ENCODE measurements at regions not wholly inside any gene's neighbourhood (a gene's known extent, or its start where the extent isn't known, plus 50 kb on each side); places are given as distances from the start of the nearest gene placed in this dataset.

- H3K36me3 ChIP-seq: no peaks in the 10 kb centered on the region
- no peaks in the 10 kb centered on the region for H3K27me3 ChIP-seq
- H3K4me3 ChIP-seq (replicated peaks in 1 of 3): no peak overlapping the region
- intact Hi-C loops (cut with DNase I): no loop called here
- TF ChIP-seq POLR2A (IDR thresholded peaks at IDR 0.05) (no peak), CTCF (IDR thresholded peaks at IDR 0.05) (no peak)
- H3K27ac ChIP-seq: no peak overlapping the region
- WGBS, 2 donors: 87 to 89% methylated on average over 5 of the region's 5 CpGs
- no peak for DNase-seq
- no peaks in the 10 kb centered on the region for H3K4me1 ChIP-seq
- H3K9me3 ChIP-seq: no peaks in the 10 kb centered on the region
Measured at GRCh38 chr16:86171329-86171728, 272.4 kb downstream of the IRF8 start.

GRCh38 chr16:86175816-86176215 is 276.9 kb downstream of the IRF8 start:
- H3K4me1 ChIP-seq: no peaks in the 10 kb centered on the region
- intact Hi-C loops (cut with DNase I): no loop called here
- no peaks in the 10 kb centered on the region for H3K36me3 ChIP-seq
- no peak for DNase-seq
- H3K27ac ChIP-seq: no peak overlapping the region
- 78 to 90% methylated on average over 3 of the region's 3 CpGs for WGBS, 2 donors
- H3K27me3 ChIP-seq: no peaks in the 10 kb centered on the region
- TF ChIP-seq POLR2A (IDR thresholded peaks at IDR 0.05): no peak
- no peak for TF ChIP-seq CTCF (IDR thresholded peaks at IDR 0.05)
- H3K9me3 ChIP-seq: no peaks in the 10 kb centered on the region
- H3K4me3 ChIP-seq (replicated peaks in 1 of 3): no peak overlapping the region

- Histone ChIP-seq H3K4me1 (no peaks in the 10 kb centered on the region), H3K9me3 (no peaks in the 10 kb centered on the region), H3K4me3 (replicated peaks in 1 of 3) (no peak overlapping the region), H3K27ac (no peak overlapping the region), H3K36me3 (no peaks in the 10 kb centered on the region), H3K27me3 (no peaks in the 10 kb centered on the region)
- TF ChIP-seq CTCF (IDR thresholded peaks at IDR 0.05): no peak
- WGBS, 2 donors: 86 to 95% methylated on average over 3 of the region's 3 CpGs
- intact Hi-C loops (cut with DNase I): no loop called here
- no peak for DNase-seq
Measured at GRCh38 chr16:86176462-86176861, 277.5 kb downstream of the IRF8 start.

GRCh38 chr16:86180244-86180643 is 281.3 kb downstream of the IRF8 start:
- Histone ChIP-seq H3K9me3 (no peaks in the 10 kb centered on the region), H3K27ac (no peak overlapping the region), H3K4me3 (replicated peaks in 1 of 3) (no peak overlapping the region), H3K36me3 (no peaks in the 10 kb centered on the region), H3K4me1 (no peaks in the 10 kb centered on the region), H3K27me3 (no peaks in the 10 kb centered on the region)
- intact Hi-C loops (cut with DNase I): no loop called here
- WGBS, 2 donors: 74 to 75% methylated on average over 13 of the region's 13 CpGs
- TF ChIP-seq POLR2A (IDR thresholded peaks at IDR 0.05): no peak
- no peak for TF ChIP-seq CTCF (IDR thresholded peaks at IDR 0.05)
- DNase-seq: no peak

- H3K9me3 ChIP-seq: no peaks in the 10 kb centered on the region
- DNase-seq: no peak
- no peaks in the 10 kb centered on the region for H3K27me3 ChIP-seq
- no peak overlapping the region for H3K4me3 ChIP-seq (replicated peaks in 1 of 3)
- H3K27ac ChIP-seq: no peak overlapping the region
- no peaks in the 10 kb centered on the region for H3K4me1 ChIP-seq
- no peaks in the 10 kb centered on the region for H3K36me3 ChIP-seq
- 95 to 97% methylated on average over 4 of the region's 4 CpGs for WGBS, 2 donors
- TF ChIP-seq POLR2A (IDR thresholded peaks at IDR 0.05) (no peak), CTCF (IDR thresholded peaks at IDR 0.05) (no peak)
- intact Hi-C loops (cut with DNase I): no loop called here
Measured at GRCh38 chr16:86180780-86181179, 281.8 kb downstream of the IRF8 start.
